ENCODE measurements at regions not wholly inside any gene's neighbourhood (a gene's known extent, or its start where the extent isn't known, plus 50 kb on each side); places are given as distances from the start of the nearest gene placed in this dataset.

- intact Hi-C loops (cut with micrococcal nuclease; ENCODE audit: unreplicated experiment): no loop called here
- Histone ChIP-seq H3K4me3 (ENCODE audit: low read depth, low read length, poor library complexity, severe bottlenecking) (no peak overlapping the region), H3K36me3 (ENCODE audit: insufficient read depth, low read length, poor library complexity, severe bottlenecking) (no peaks in the 10 kb centered on the region), H3K27me3 (replicated peaks; ENCODE audit: insufficient read depth, low read depth, low read length, poor library complexity) (no peaks in the 10 kb centered on the region), H3K27ac (ENCODE audit: low read depth, low read length, poor library complexity, severe bottlenecking) (no peak overlapping the region), H3K9me3 (ENCODE audit: low read depth, low read length, poor library complexity, severe bottlenecking) (no peaks in the 10 kb centered on the region), H3K4me1 (ENCODE audit: insufficient read depth, low read length, poor library complexity, severe bottlenecking) (no peaks in the 10 kb centered on the region)
- TF ChIP-seq, protein P1, sequence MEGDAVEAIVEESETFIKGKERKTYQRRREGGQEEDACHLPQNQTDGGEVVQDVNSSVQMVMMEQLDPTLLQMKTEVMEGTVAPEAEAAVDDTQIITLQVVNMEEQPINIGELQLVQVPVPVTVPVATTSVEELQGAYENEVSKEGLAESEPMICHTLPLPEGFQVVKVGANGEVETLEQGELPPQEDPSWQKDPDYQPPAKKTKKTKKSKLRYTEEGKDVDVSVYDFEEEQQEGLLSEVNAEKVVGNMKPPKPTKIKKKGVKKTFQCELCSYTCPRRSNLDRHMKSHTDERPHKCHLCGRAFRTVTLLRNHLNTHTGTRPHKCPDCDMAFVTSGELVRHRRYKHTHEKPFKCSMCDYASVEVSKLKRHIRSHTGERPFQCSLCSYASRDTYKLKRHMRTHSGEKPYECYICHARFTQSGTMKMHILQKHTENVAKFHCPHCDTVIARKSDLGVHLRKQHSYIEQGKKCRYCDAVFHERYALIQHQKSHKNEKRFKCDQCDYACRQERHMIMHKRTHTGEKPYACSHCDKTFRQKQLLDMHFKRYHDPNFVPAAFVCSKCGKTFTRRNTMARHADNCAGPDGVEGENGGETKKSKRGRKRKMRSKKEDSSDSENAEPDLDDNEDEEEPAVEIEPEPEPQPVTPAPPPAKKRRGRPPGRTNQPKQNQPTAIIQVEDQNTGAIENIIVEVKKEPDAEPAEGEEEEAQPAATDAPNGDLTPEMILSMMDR (conservative IDR thresholded peaks at IDR 0.05; ENCODE audit: low read depth, low read length): no peak
- TF ChIP-seq EZH2 (IDR thresholded peaks at IDR 0.05; ENCODE audit: borderline replicate concordance, low read depth, low read length, poor library complexity, severe bottlenecking): no peak
- ChIA-PET POLR2A (ENCODE audit: low non-redundant PET) (no interaction called here), CTCF (no interaction called here)
- no TSS peak for BruUV-seq (replicated peaks)
- peak; percentile 9 for DNase-seq (ENCODE audit: low spot score)
Observed at GRCh38 chr3:86239946-86240345, 751.0 kb downstream of the VGLL3 start.

DNA sequence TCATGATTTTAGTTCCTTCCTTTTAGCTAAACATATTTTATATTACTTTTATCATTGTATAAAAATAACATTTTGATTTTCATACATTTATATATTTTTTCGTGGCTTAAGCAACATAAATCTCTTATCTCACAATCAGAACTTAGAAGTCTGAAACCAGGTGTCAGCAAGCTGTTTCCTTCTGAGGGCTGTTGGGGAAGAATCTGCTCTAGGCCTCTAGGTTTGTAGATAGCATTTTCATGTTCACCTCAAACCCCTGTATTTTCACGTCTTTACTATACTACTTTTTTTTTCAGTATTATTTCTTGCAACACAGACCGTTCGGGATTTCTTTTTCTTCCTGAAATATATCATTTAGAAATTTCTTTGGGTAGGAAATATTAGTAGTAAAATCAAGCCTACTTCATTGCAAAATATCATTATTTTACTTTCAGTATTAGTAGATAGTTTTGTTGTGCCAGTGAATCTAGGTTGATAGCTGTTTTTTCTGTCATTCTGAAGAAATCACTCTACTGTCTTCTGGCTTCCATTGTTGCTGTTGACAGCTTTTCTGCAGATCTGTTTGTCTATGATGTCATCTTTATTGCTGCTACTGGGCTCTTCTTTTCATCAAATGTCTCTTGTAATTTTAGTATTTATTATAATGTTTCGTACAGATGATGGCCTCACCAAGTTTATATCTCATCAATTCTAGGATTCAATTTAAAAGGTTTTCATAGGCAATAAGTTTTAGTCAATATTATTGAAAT is 756.3 kb downstream of the VGLL3 start:
- ChIA-PET POLR2A (ENCODE audit: low non-redundant PET) (no interaction called here), CTCF (no interaction called here)
- no TSS peak for BruUV-seq (replicated peaks)
- Histone ChIP-seq H3K4me1 (ENCODE audit: insufficient read depth, low read length, poor library complexity, severe bottlenecking) (no peaks in the 10 kb centered on the region), H3K27ac (ENCODE audit: low read depth, low read length, poor library complexity, severe bottlenecking) (no peak overlapping the region), H3K9me3 (ENCODE audit: low read depth, low read length, poor library complexity, severe bottlenecking) (no peaks in the 10 kb centered on the region), H3K36me3 (ENCODE audit: insufficient read depth, low read length, poor library complexity, severe bottlenecking) (no peaks in the 10 kb centered on the region), H3K4me3 (ENCODE audit: low read depth, low read length, poor library complexity, severe bottlenecking) (no peak overlapping the region), H3K27me3 (replicated peaks; ENCODE audit: insufficient read depth, low read depth, low read length, poor library complexity) (no peaks in the 10 kb centered on the region)
- intact Hi-C loops (cut with micrococcal nuclease; ENCODE audit: unreplicated experiment): no loop called here
- TF ChIP-seq, protein P1 (conservative IDR thresholded peaks at IDR 0.05; ENCODE audit: low read depth, low read length): no peak
- TF ChIP-seq EZH2 (IDR thresholded peaks at IDR 0.05; ENCODE audit: borderline replicate concordance, low read depth, low read length, poor library complexity, severe bottlenecking): no peak
- no peak for DNase-seq (ENCODE audit: low spot score)

GRCh38 chr3:86230762-86231161 is 760.2 kb downstream of the VGLL3 start:
- DNase-seq (ENCODE audit: low spot score): no peak
- Histone ChIP-seq H3K27me3 (replicated peaks; ENCODE audit: insufficient read depth, low read depth, low read length, poor library complexity) (no peaks in the 10 kb centered on the region), H3K27ac (ENCODE audit: low read depth, low read length, poor library complexity, severe bottlenecking) (no peak overlapping the region), H3K4me1 (ENCODE audit: insufficient read depth, low read length, poor library complexity, severe bottlenecking) (no peaks in the 10 kb centered on the region), H3K36me3 (ENCODE audit: insufficient read depth, low read length, poor library complexity, severe bottlenecking) (no peaks in the 10 kb centered on the region), H3K4me3 (ENCODE audit: low read depth, low read length, poor library complexity, severe bottlenecking) (no peak overlapping the region), H3K9me3 (ENCODE audit: low read depth, low read length, poor library complexity, severe bottlenecking) (no peaks in the 10 kb centered on the region)
- ChIA-PET POLR2A (ENCODE audit: low non-redundant PET) (no interaction called here), CTCF (no interaction called here)
- TF ChIP-seq, protein P1 (conservative IDR thresholded peaks at IDR 0.05; ENCODE audit: low read depth, low read length): no peak
- no TSS peak for BruUV-seq (replicated peaks)
- intact Hi-C loops (cut with micrococcal nuclease; ENCODE audit: unreplicated experiment): no loop called here
